ENCODE measurements at regions not wholly inside any gene's neighbourhood (a gene's known extent, or its start where the extent isn't known, plus 50 kb on each side); places are given as distances from the start of the nearest gene placed in this dataset.

- TF ChIP-seq POLR2A (IDR thresholded peaks at IDR 0.05) (no peak), CTCF (IDR thresholded peaks at IDR 0.05) (no peak)
These were observed 642.7 kb upstream of the AGTR1 start for GRCh38 chr3:148054999-148055398.

Measured in breast epithelium (tissue), 3 donors.